ENCODE measurements at regions not wholly inside any gene's neighbourhood (a gene's known extent, or its start where the extent isn't known, plus 50 kb on each side); places are given as distances from the start of the nearest gene placed in this dataset.

DNA sequence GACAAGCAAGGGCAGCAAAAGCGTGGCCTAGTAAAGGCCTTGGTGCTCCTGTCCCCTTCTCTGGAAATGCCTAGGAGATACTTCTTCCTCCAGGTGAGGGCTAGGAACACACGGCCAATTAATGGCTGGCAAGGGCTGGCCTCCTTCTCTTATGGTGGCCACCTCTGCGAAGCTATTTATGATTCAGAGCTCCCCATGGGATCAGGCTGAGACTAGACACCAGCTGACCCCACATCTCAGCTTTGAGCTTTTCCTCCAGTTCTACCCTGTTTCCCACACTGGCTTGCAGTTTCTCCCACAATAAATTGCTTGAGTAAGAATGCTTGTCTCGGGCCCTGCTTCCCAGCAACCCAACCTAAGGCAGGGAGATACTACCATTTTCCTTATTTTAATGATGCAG, 53.7 kb downstream of the CAMK2N1 start:
- no peak overlapping the region for H4K5ac ChIP-seq (ENCODE audit: low read length)
- no peak overlapping the region for H2BK120ac ChIP-seq (ENCODE audit: low read depth, low read length)
- H3K4me2 ChIP-seq (ENCODE audit: low read length), result no peak overlapping the region
- no peak overlapping the region for H2AK5ac ChIP-seq (ENCODE audit: low read length)
- no CpG with 5 or more reads among the region's 4 CpGs for WGBS (ENCODE audit: extremely low coverage, insufficient coverage, low lambda C conversion rate)
- H3K4me1 ChIP-seq (ENCODE audit: control insufficient read depth, low read depth, low read length), result peaks cover 2% of the 10 kb centered on the region
- no peak overlapping the region for H3K4me3 ChIP-seq (ENCODE audit: low read length)
- H4K8ac ChIP-seq (ENCODE audit: low read depth, low read length), result no peak overlapping the region
- no peak overlapping the region for H3K4ac ChIP-seq (ENCODE audit: low read depth, low read length)
- H3K18ac ChIP-seq (ENCODE audit: low read length), result no peak overlapping the region
- no peak overlapping the region for H3K9ac ChIP-seq (ENCODE audit: low read length)
- no peak overlapping the region for H3K23ac ChIP-seq (ENCODE audit: low read length)
- no peaks in the 10 kb centered on the region for H3K79me2 ChIP-seq (ENCODE audit: control insufficient read depth, insufficient read depth, low read length)
- no peaks in the 10 kb centered on the region for H3K36me3 ChIP-seq (ENCODE audit: control insufficient read depth, insufficient read depth, low read length)
- no peak overlapping the region for H3K27ac ChIP-seq (ENCODE audit: low read depth, low read length)
- no peak overlapping the region for H3K56ac ChIP-seq (ENCODE audit: low read length)
- no peak for DNase-seq
- no peak overlapping the region for H2BK15ac ChIP-seq (replicated peaks; ENCODE audit: low read depth)
- H2BK5ac ChIP-seq (ENCODE audit: low read length), result no peak overlapping the region
- H3K79me1 ChIP-seq (ENCODE audit: low read length), result no peaks in the 10 kb centered on the region
- no peaks in the 10 kb centered on the region for H3K27me3 ChIP-seq (ENCODE audit: insufficient read depth, low read length, poor library complexity)

DNA sequence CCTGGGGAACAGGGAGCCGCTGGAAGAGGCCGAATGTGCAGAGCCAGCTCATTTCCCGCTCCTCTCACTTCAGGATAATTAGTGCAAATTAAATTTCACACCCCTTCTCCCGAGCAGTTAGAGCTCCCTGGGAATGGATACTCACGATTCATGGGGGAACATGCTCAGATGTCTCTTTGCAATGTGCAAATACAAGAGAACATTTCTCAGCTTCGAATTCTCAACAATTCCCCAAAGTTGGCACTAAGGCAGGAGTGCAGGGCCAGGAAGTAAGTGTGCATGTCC, 54.9 kb downstream of the CAMK2N1 start:
- H3K4ac ChIP-seq (ENCODE audit: low read depth, low read length), result no peak overlapping the region
- no peak overlapping the region for H3K4me2 ChIP-seq (ENCODE audit: low read length)
- no peaks in the 10 kb centered on the region for H3K79me2 ChIP-seq (ENCODE audit: control insufficient read depth, insufficient read depth, low read length)
- no peak overlapping the region for H3K23ac ChIP-seq (ENCODE audit: low read length)
- H2AK5ac ChIP-seq (ENCODE audit: low read length), result no peak overlapping the region
- no peak overlapping the region for H3K27ac ChIP-seq (ENCODE audit: low read depth, low read length)
- H3K79me1 ChIP-seq (ENCODE audit: low read length), result no peaks in the 10 kb centered on the region
- no CpG with 5 or more reads among the region's 6 CpGs for WGBS (ENCODE audit: extremely low coverage, insufficient coverage, low lambda C conversion rate)
- H2BK15ac ChIP-seq (replicated peaks; ENCODE audit: low read depth), result no peak overlapping the region
- peaks cover 2% of the 10 kb centered on the region for H3K4me1 ChIP-seq (ENCODE audit: control insufficient read depth, low read depth, low read length)
- H2BK120ac ChIP-seq (ENCODE audit: low read depth, low read length), result no peak overlapping the region
- no peaks in the 10 kb centered on the region for H3K27me3 ChIP-seq (ENCODE audit: insufficient read depth, low read length, poor library complexity)
- no peak overlapping the region for H3K9ac ChIP-seq (ENCODE audit: low read length)
- H3K56ac ChIP-seq (ENCODE audit: low read length), result no peak overlapping the region
- DNase-seq, result no peak
- no peak overlapping the region for H2BK5ac ChIP-seq (ENCODE audit: low read length)
- H3K18ac ChIP-seq (ENCODE audit: low read length), result no peak overlapping the region
- no peak overlapping the region for H4K5ac ChIP-seq (ENCODE audit: low read length)
- H4K8ac ChIP-seq (ENCODE audit: low read depth, low read length), result no peak overlapping the region
- no peaks in the 10 kb centered on the region for H3K36me3 ChIP-seq (ENCODE audit: control insufficient read depth, insufficient read depth, low read length)
- no peak overlapping the region for H3K4me3 ChIP-seq (ENCODE audit: low read length)

DNA sequence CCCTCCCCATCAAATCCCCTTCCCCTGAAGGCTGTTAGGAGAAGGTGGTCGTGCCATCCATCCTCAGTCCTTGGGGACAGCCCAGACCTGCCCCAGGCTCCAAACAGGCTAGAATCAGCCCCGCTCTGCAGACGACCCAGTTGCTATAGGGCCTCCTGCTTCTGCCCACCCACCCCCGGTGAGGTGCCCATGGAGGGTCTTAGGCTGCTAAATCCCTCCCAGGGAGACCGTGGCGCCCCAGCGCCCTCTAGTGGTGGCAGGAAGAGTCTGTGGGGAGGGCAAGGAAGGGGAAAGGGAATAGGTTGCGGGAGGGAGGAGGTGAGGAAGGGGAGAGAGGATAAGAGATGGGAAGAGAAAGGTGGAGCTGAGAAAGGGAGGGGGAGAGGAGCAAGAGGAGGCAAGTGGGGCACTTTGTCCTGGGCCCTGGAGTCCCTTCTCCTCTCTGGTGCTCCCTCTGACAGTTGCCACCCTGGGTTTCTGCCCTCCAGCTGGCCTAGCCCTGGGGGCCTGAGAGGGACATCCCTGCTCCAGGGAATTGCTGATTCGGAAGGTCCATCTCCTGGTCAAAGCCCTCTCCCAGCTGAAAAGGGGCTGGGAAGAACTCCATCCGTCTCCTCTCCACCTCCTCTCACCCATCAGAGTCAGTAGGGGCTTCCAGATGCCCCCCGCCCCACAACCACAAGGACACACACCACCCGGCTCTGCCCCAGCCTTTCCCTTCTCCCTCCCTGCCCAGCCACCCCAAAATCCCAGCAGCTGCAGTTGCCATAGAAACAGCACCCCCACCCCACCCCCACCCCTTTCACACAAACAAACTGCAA, 55.4 kb downstream of the CAMK2N1 start:
- no peak overlapping the region for H3K4me3 ChIP-seq (ENCODE audit: low read length)
- no peak overlapping the region for H2AK5ac ChIP-seq (ENCODE audit: low read length)
- H4K5ac ChIP-seq (ENCODE audit: low read length), result no peak overlapping the region
- H3K4me2 ChIP-seq (ENCODE audit: low read length), result no peak overlapping the region
- H2BK120ac ChIP-seq (ENCODE audit: low read depth, low read length), result no peak overlapping the region
- no peak overlapping the region for H3K23ac ChIP-seq (ENCODE audit: low read length)
- no peak overlapping the region for H3K27ac ChIP-seq (ENCODE audit: low read depth, low read length)
- H2BK5ac ChIP-seq (ENCODE audit: low read length), result no peak overlapping the region
- H3K79me2 ChIP-seq (ENCODE audit: control insufficient read depth, insufficient read depth, low read length), result no peaks in the 10 kb centered on the region
- H3K18ac ChIP-seq (ENCODE audit: low read length), result no peak overlapping the region
- peak; percentile 82 for DNase-seq
- H3K9ac ChIP-seq (ENCODE audit: low read length), result no peak overlapping the region
- H3K56ac ChIP-seq (ENCODE audit: low read length), result no peak overlapping the region
- no peak overlapping the region for H4K8ac ChIP-seq (ENCODE audit: low read depth, low read length)
- no peaks in the 10 kb centered on the region for H3K79me1 ChIP-seq (ENCODE audit: low read length)
- no peak overlapping the region for H3K4ac ChIP-seq (ENCODE audit: low read depth, low read length)
- no peaks in the 10 kb centered on the region for H3K27me3 ChIP-seq (ENCODE audit: insufficient read depth, low read length, poor library complexity)
- H3K4me1 ChIP-seq (ENCODE audit: control insufficient read depth, low read depth, low read length), result peaks cover 2% of the 10 kb centered on the region
- no peak overlapping the region for H2BK15ac ChIP-seq (replicated peaks; ENCODE audit: low read depth)
- no CpG with 5 or more reads among the region's 12 CpGs for WGBS (ENCODE audit: extremely low coverage, insufficient coverage, low lambda C conversion rate)
- no peaks in the 10 kb centered on the region for H3K36me3 ChIP-seq (ENCODE audit: control insufficient read depth, insufficient read depth, low read length)

DNA sequence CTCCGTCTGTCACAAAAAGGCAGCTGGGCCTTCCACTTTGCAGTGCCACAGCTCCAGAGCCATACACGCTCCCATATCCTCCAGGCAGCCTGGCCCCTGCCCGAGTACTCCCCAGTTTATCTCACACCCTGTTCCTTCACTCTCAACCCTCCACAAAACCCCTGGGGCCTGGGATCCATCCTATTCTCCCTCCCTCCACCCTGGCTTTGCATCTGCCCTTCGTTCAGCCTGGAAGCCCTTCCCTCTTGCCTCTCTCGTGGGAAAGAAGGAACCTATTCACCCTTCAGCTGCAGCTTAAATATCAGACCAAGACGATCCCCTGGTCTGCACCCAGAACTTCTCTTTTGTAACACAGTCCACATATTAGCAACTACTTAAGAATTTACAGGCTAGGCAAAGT, 56.7 kb downstream of the CAMK2N1 start:
- H2BK5ac ChIP-seq (ENCODE audit: low read length), result no peak overlapping the region
- H3K23ac ChIP-seq (ENCODE audit: low read length), result no peak overlapping the region
- H2AK5ac ChIP-seq (ENCODE audit: low read length), result no peak overlapping the region
- no peak overlapping the region for H2BK120ac ChIP-seq (ENCODE audit: low read depth, low read length)
- no peaks in the 10 kb centered on the region for H3K36me3 ChIP-seq (ENCODE audit: control insufficient read depth, insufficient read depth, low read length)
- no peak overlapping the region for H3K18ac ChIP-seq (ENCODE audit: low read length)
- peaks cover 2% of the 10 kb centered on the region for H3K4me1 ChIP-seq (ENCODE audit: control insufficient read depth, low read depth, low read length)
- WGBS (ENCODE audit: extremely low coverage, insufficient coverage, low lambda C conversion rate), result no CpG with 5 or more reads among the region's 6 CpGs
- no peak overlapping the region for H2BK15ac ChIP-seq (replicated peaks; ENCODE audit: low read depth)
- no peak overlapping the region for H3K9ac ChIP-seq (ENCODE audit: low read length)
- H4K5ac ChIP-seq (ENCODE audit: low read length), result no peak overlapping the region
- no peak overlapping the region for H4K8ac ChIP-seq (ENCODE audit: low read depth, low read length)
- H3K4me3 ChIP-seq (ENCODE audit: low read length), result no peak overlapping the region
- H3K27me3 ChIP-seq (ENCODE audit: insufficient read depth, low read length, poor library complexity), result no peaks in the 10 kb centered on the region
- H3K27ac ChIP-seq (ENCODE audit: low read depth, low read length), result no peak overlapping the region
- no peak overlapping the region for H3K56ac ChIP-seq (ENCODE audit: low read length)
- H3K4me2 ChIP-seq (ENCODE audit: low read length), result no peak overlapping the region
- H3K4ac ChIP-seq (ENCODE audit: low read depth, low read length), result no peak overlapping the region
- DNase-seq, result no peak
- H3K79me1 ChIP-seq (ENCODE audit: low read length), result no peaks in the 10 kb centered on the region
- H3K79me2 ChIP-seq (ENCODE audit: control insufficient read depth, insufficient read depth, low read length), result no peaks in the 10 kb centered on the region

GRCh38 chr1:20428841-20429240, 57.2 kb downstream of the CAMK2N1 start:
- Histone ChIP-seq H2BK15ac (replicated peaks; ENCODE audit: low read depth) (no peak overlapping the region), H3K79me2 (ENCODE audit: control insufficient read depth, insufficient read depth, low read length) (no peaks in the 10 kb centered on the region), H3K27ac (ENCODE audit: low read depth, low read length) (no peak overlapping the region), H3K79me1 (ENCODE audit: low read length) (no peaks in the 10 kb centered on the region), H3K4ac (ENCODE audit: low read depth, low read length) (no peak overlapping the region), H3K56ac (ENCODE audit: low read length) (no peak overlapping the region), H4K8ac (ENCODE audit: low read depth, low read length) (no peak overlapping the region), H2AK5ac (ENCODE audit: low read length) (no peak overlapping the region), H3K36me3 (ENCODE audit: control insufficient read depth, insufficient read depth, low read length) (no peaks in the 10 kb centered on the region), H2BK5ac (ENCODE audit: low read length) (no peak overlapping the region), H3K4me1 (ENCODE audit: control insufficient read depth, low read depth, low read length) (peaks cover 2% of the 10 kb centered on the region), H2BK120ac (ENCODE audit: low read depth, low read length) (no peak overlapping the region), H3K4me2 (ENCODE audit: low read length) (no peak overlapping the region), H3K4me3 (ENCODE audit: low read length) (no peak overlapping the region), H3K27me3 (ENCODE audit: insufficient read depth, low read length, poor library complexity) (no peaks in the 10 kb centered on the region), H4K5ac (ENCODE audit: low read length) (no peak overlapping the region), H3K9ac (ENCODE audit: low read length) (no peak overlapping the region), H3K23ac (ENCODE audit: low read length) (no peak overlapping the region), H3K18ac (ENCODE audit: low read length) (no peak overlapping the region)
- DNase-seq, result no peak
- WGBS (ENCODE audit: extremely low coverage, insufficient coverage, low lambda C conversion rate), result no CpG with 5 or more reads among the region's 6 CpGs

GRCh38 chr1:20426923-20427322, 59.1 kb downstream of the CAMK2N1 start:
- no peak overlapping the region for H3K4me2 ChIP-seq (ENCODE audit: low read length)
- no peaks in the 10 kb centered on the region for H3K79me2 ChIP-seq (ENCODE audit: control insufficient read depth, insufficient read depth, low read length)
- peaks cover 2% of the 10 kb centered on the region for H3K4me1 ChIP-seq (ENCODE audit: control insufficient read depth, low read depth, low read length)
- no peak overlapping the region for H2AK5ac ChIP-seq (ENCODE audit: low read length)
- H2BK120ac ChIP-seq (ENCODE audit: low read depth, low read length), result no peak overlapping the region
- H2BK5ac ChIP-seq (ENCODE audit: low read length), result no peak overlapping the region
- WGBS (ENCODE audit: extremely low coverage, insufficient coverage, low lambda C conversion rate), result no CpG with 5 or more reads among the region's 4 CpGs
- no peak overlapping the region for H3K9ac ChIP-seq (ENCODE audit: low read length)
- no peak overlapping the region for H2BK15ac ChIP-seq (replicated peaks; ENCODE audit: low read depth)
- no peak overlapping the region for H4K5ac ChIP-seq (ENCODE audit: low read length)
- no peak overlapping the region for H3K4ac ChIP-seq (ENCODE audit: low read depth, low read length)
- no peak overlapping the region for H3K27ac ChIP-seq (ENCODE audit: low read depth, low read length)
- H3K23ac ChIP-seq (ENCODE audit: low read length), result no peak overlapping the region
- peak; percentile 50 for DNase-seq
- no peak overlapping the region for H4K8ac ChIP-seq (ENCODE audit: low read depth, low read length)
- H3K18ac ChIP-seq (ENCODE audit: low read length), result no peak overlapping the region
- H3K36me3 ChIP-seq (ENCODE audit: control insufficient read depth, insufficient read depth, low read length), result no peaks in the 10 kb centered on the region
- no peaks in the 10 kb centered on the region for H3K27me3 ChIP-seq (ENCODE audit: insufficient read depth, low read length, poor library complexity)
- no peaks in the 10 kb centered on the region for H3K79me1 ChIP-seq (ENCODE audit: low read length)
- H3K56ac ChIP-seq (ENCODE audit: low read length), result no peak overlapping the region
- no peak overlapping the region for H3K4me3 ChIP-seq (ENCODE audit: low read length)

Data from mesendoderm (in vitro differentiated cells).